ENCODE measurements at regions not wholly inside any gene's neighbourhood (a gene's known extent, or its start where the extent isn't known, plus 50 kb on each side); places are given as distances from the start of the nearest gene placed in this dataset.

DNA sequence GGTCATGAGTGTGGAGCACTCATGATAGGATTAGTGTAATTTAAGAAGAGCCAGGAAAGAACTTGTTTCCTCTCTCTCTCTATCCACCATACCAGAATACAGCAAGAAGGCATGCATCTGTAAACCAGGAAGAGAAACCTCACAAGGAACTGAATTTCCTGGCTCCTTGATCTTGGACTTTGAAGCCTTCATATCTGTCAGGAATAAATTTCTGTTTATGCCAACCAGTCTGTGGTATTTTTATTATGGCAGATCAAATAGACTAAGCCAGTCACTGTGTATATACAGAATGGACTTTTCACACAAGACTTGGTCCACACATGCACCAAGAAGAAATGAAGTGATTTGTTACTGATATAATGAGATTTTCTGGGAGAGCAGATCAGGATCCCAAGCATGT, 930.1 kb upstream of the TMEFF2 start:
- Histone ChIP-seq H3K4me2 (ENCODE audit: insufficient read depth, low read length) (no peak overlapping the region), H3K79me2 (ENCODE audit: insufficient read depth, low read length) (no peaks in the 10 kb centered on the region), H3K27ac (ENCODE audit: low read depth, low read length) (no peak overlapping the region), H2AFZ (ENCODE audit: low read length) (no peak overlapping the region), H3K4me3 (ENCODE audit: insufficient read depth, low read length) (no peak overlapping the region), H3K4me1 (ENCODE audit: insufficient read depth, low read length) (no peaks in the 10 kb centered on the region), H3K9me3 (ENCODE audit: low read depth, low read length) (peaks cover 3% of the 10 kb centered on the region), H3K27me3 (ENCODE audit: insufficient read depth, low read length) (no peaks in the 10 kb centered on the region), H4K20me1 (ENCODE audit: insufficient read depth, low read length) (no peaks in the 10 kb centered on the region), H3K36me3 (ENCODE audit: insufficient read depth, low read length) (no peaks in the 10 kb centered on the region)
- DNase-seq (ENCODE audit: insufficient read length, low spot score, missing footprints), result no peak
- TF ChIP-seq, protein P1, sequence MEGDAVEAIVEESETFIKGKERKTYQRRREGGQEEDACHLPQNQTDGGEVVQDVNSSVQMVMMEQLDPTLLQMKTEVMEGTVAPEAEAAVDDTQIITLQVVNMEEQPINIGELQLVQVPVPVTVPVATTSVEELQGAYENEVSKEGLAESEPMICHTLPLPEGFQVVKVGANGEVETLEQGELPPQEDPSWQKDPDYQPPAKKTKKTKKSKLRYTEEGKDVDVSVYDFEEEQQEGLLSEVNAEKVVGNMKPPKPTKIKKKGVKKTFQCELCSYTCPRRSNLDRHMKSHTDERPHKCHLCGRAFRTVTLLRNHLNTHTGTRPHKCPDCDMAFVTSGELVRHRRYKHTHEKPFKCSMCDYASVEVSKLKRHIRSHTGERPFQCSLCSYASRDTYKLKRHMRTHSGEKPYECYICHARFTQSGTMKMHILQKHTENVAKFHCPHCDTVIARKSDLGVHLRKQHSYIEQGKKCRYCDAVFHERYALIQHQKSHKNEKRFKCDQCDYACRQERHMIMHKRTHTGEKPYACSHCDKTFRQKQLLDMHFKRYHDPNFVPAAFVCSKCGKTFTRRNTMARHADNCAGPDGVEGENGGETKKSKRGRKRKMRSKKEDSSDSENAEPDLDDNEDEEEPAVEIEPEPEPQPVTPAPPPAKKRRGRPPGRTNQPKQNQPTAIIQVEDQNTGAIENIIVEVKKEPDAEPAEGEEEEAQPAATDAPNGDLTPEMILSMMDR (IDR thresholded peaks at IDR 0.05; ENCODE audit: extremely low read depth, low read depth, low read length), result no peak

- Histone ChIP-seq H3K27me3 (ENCODE audit: insufficient read depth, low read length) (no peaks in the 10 kb centered on the region), H3K9me3 (ENCODE audit: low read depth, low read length) (no peaks in the 10 kb centered on the region), H3K4me2 (ENCODE audit: insufficient read depth, low read length) (no peak overlapping the region), H3K79me2 (ENCODE audit: insufficient read depth, low read length) (no peaks in the 10 kb centered on the region), H3K36me3 (ENCODE audit: insufficient read depth, low read length) (no peaks in the 10 kb centered on the region), H2AFZ (ENCODE audit: low read length) (no peak overlapping the region), H3K4me3 (ENCODE audit: insufficient read depth, low read length) (no peak overlapping the region), H3K4me1 (ENCODE audit: insufficient read depth, low read length) (no peaks in the 10 kb centered on the region), H3K27ac (ENCODE audit: low read depth, low read length) (no peak overlapping the region), H4K20me1 (ENCODE audit: insufficient read depth, low read length) (no peaks in the 10 kb centered on the region)
- TF ChIP-seq, protein P1 (IDR thresholded peaks at IDR 0.05; ENCODE audit: extremely low read depth, low read depth, low read length), result no peak
- DNase-seq (ENCODE audit: insufficient read length, low spot score, missing footprints), result no peak
These were observed 920.1 kb upstream of the TMEFF2 start for GRCh38 chr2:193114827-193115226.

DNA sequence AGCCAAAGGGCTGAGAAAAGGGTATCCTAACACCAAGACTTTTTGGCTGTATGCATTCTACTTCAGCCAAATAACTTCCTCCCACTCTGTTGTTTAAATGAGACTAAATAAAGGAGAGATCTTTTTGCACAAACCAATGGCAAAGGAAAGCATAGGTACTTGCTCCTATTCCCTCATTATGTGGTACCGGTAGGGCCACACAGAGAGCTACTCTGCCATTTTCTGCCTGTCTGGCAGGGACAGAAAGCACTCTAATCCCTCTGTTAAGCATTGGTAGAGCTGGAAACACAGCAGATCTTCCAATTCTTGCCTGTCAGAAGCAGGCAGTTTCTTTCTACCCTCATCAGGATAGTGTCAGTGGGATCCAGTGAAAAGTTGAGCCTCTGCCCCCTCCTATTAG, 918.3 kb upstream of the TMEFF2 start:
- no peak overlapping the region for H3K4me2 ChIP-seq (ENCODE audit: insufficient read depth, low read length)
- no peak overlapping the region for H2AFZ ChIP-seq (ENCODE audit: low read length)
- TF ChIP-seq, protein P1 (IDR thresholded peaks at IDR 0.05; ENCODE audit: extremely low read depth, low read depth, low read length), result no peak
- H3K4me3 ChIP-seq (ENCODE audit: insufficient read depth, low read length), result no peak overlapping the region
- no peaks in the 10 kb centered on the region for H3K4me1 ChIP-seq (ENCODE audit: insufficient read depth, low read length)
- no peaks in the 10 kb centered on the region for H4K20me1 ChIP-seq (ENCODE audit: insufficient read depth, low read length)
- H3K36me3 ChIP-seq (ENCODE audit: insufficient read depth, low read length), result no peaks in the 10 kb centered on the region
- H3K9me3 ChIP-seq (ENCODE audit: low read depth, low read length), result no peaks in the 10 kb centered on the region
- no peaks in the 10 kb centered on the region for H3K79me2 ChIP-seq (ENCODE audit: insufficient read depth, low read length)
- H3K27me3 ChIP-seq (ENCODE audit: insufficient read depth, low read length), result no peaks in the 10 kb centered on the region
- peak; percentile 41 for DNase-seq (ENCODE audit: insufficient read length, low spot score, missing footprints)
- H3K27ac ChIP-seq (ENCODE audit: low read depth, low read length), result no peak overlapping the region

GRCh38 chr2:193103064-193103463, 908.3 kb upstream of the TMEFF2 start:
- H3K9me3 ChIP-seq (ENCODE audit: low read depth, low read length), result no peaks in the 10 kb centered on the region
- H3K4me3 ChIP-seq (ENCODE audit: insufficient read depth, low read length), result no peak overlapping the region
- no peak overlapping the region for H3K4me2 ChIP-seq (ENCODE audit: insufficient read depth, low read length)
- DNase-seq (ENCODE audit: insufficient read length, low spot score, missing footprints), result no peak
- no peak overlapping the region for H2AFZ ChIP-seq (ENCODE audit: low read length)
- H3K36me3 ChIP-seq (ENCODE audit: insufficient read depth, low read length), result no peaks in the 10 kb centered on the region
- no peaks in the 10 kb centered on the region for H3K4me1 ChIP-seq (ENCODE audit: insufficient read depth, low read length)
- no peaks in the 10 kb centered on the region for H3K27me3 ChIP-seq (ENCODE audit: insufficient read depth, low read length)
- no peak overlapping the region for H3K27ac ChIP-seq (ENCODE audit: low read depth, low read length)
- no peaks in the 10 kb centered on the region for H3K79me2 ChIP-seq (ENCODE audit: insufficient read depth, low read length)
- TF ChIP-seq, protein P1 (IDR thresholded peaks at IDR 0.05; ENCODE audit: extremely low read depth, low read depth, low read length), result no peak
- no peaks in the 10 kb centered on the region for H4K20me1 ChIP-seq (ENCODE audit: insufficient read depth, low read length)

Data from osteoblast (primary cell).